PC-9 (cell line): ENCODE measurements at regions not wholly inside any gene's neighbourhood (a gene's known extent, or its start where the extent isn't known, plus 50 kb on each side); places are given as distances from the start of the nearest gene placed in this dataset.

Experiments
- CTCF ChIP-seq: fragments of 200-600 bp; sonication (generic); conservative IDR thresholded peaks from 2 replicates; pipeline ENCODE4 v1.6.1; 2017; ENCODE audit warnings: mixed run types, antibody characterized with exemption, mild to moderate bottlenecking, moderate library complexity
- EZH2 ChIP-seq: fragments of 200-600 bp; sonication (generic); IDR thresholded peaks from 2 replicates; pipeline ENCODE4 v1.8.0; 2017; ENCODE audit warnings: antibody characterized with exemption, low read depth

DNA sequence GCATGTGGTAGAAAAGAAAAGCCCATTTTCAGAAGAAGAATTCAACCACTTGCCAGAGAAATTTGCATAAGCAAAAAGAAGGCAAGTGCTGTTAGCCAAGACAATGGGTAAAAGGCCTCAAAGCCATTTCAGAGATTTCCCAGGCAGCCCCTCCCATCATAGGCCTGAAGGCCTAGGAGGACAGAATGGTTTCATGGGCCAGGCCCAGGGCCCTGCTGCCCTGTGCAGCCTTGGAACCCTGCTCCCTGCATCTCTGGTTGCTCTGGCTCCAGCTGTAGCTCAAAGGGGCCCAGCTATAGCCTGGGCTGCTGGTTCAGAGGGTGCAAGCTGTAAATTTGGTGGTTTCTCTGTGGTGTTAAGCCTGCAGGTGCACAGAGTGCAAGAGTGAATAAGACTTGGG is 212.8 kb downstream of the EFNB2 start:
- no peak for TF ChIP-seq CTCF
- no peak for TF ChIP-seq EZH2
